GM18519 (cell line): ENCODE measurements at regions not wholly inside any gene's neighbourhood (a gene's known extent, or its start where the extent isn't known, plus 50 kb on each side); places are given as distances from the start of the nearest gene placed in this dataset.

Experiments
- ATAC-seq: cut with Tn5 transposase; IDR thresholded peaks from one replicate; pipeline ENCODE4 v1.9.1; 2021; ENCODE audit warnings: mild to moderate bottlenecking, moderate library complexity; ENCODE audit not compliant: unreplicated experiment, low FRiP score

DNA sequence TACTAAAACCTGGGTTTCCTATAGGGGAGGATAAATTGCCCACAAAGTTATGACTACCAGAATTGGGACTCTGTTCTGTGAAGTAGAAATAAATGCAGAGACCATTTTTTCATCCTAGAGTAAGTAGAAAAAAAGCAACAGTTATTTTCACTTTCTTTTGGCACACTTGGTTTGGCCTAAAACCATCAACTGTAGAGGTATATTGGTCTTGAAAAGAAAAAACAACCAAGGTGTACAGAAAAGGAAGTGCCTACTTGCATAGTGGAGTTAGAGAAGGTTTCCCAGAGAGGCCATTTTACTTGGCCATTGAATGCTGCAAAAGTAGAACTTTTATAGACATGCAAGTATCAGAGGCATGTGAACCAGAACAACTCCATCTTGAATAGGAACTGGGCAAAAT, 89.4 kb upstream of the TACR1 start:
- ATAC-seq = no peak

DNA sequence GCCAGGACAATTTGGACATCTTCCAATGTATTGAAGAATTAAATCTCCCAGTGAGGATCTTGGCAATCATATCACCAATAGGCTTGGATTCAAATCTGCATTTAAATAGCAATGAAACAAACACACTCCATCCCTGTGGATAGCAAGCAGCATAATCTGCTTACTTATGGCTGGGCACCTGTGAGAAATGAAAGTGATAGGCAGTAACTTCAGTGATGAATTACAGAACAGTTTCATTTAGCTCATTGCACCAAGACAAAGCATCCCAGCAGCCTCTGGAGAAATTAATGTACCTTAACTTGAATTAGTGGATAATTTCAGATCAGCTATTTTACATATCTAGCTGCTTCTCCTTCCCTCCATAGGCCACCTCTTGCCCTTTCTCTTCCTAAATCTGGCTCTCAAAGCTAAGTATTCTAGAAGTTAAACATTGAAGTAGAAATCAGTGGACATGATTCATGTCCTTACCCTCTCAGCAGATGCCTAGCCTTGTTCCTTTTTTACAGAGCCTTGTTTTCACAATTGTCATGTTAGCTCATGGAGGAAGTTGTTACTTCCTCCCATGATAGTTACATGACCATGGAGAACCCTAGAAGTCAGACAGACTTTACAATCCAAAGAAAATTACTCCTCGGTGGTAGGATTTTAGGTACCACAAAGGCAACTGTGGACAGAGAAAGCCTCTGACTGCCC, 88.5 kb upstream of the TACR1 start:
- ATAC-seq = no peak

DNA sequence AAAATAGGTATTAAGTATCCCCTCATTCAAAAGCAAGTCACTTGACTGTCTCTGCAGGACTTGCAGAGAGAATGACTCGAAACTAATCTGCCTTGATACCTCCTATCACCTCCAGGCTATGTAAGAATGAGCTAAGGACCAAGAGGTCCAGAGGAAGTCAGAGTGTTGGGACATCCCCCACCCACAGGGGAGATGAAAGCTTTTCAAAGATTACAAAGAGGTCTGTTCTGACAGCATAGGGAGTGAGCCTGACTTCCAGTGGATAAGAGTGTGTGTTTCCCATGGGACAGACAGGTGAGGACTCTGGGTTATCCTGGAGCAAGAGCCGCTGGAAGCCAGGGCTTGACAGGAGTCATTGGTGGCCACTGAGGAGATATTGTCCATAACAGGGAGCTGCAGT, 85.0 kb upstream of the TACR1 start:
- no peak for ATAC-seq

DNA sequence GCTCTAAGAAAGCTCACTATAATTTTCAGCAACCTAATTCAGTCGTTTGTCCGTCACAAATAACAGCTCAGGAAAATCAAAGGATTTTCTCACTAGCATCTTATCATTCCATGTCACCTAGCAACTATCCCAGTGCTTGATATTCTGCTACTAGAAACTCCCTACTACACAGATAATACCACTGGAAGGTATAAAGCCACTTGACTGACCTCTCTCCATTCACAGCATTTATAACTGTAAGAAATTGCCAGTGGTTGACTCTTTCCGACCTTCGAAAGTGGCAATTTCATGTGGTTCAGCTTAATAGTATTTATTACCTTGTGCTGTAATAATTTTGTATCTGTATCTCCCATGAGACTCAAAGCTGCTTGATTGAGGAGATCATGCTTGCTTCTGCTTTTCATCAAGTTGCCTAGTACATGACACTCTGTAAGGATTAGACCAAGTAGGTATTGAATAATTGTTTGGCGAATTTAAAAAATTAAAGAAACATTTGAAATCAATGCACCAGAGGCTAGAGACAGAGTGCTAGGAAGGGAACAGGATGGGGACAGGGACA, 79.6 kb upstream of the TACR1 start:
- no peak for ATAC-seq

DNA sequence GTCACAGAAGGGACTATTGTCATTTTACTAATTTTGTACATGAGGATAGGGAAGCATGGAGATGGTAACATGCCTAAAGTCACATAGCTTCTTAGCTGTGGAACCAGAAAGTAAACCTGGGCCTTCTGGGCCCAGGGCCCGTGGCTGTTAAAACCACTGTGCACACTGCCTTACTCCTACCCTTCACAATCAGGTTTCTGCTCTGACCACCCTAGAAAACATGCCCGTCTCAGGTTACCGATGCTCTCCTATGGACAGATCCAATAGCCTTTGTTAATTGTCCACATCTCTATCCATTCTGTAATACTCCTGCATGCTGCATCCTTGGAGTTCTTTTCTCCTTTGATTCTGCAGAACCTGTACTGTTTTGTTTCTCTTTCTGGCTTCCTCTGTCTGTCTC, 79.0 kb upstream of the TACR1 start:
- ATAC-seq = no peak

DNA sequence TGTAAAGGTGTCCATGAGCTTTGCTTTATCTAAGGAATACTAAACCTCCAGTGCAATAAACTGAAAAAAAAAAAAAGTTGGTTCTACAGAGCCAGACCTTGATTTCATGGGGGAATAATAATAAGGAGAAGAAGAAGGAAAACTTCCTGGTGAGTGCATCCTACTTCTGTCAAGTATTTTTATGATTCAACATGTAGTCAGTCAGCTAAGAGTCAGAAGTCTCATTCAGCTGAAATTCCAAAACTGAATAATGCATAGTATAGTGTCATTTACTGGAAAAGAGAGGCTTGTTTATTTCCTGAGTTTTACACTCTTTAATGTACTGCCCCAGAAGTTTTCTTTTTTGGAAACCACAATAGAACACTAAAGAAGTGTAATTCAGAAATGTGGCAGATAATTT, 77.8 kb upstream of the TACR1 start:
- no peak for ATAC-seq

DNA sequence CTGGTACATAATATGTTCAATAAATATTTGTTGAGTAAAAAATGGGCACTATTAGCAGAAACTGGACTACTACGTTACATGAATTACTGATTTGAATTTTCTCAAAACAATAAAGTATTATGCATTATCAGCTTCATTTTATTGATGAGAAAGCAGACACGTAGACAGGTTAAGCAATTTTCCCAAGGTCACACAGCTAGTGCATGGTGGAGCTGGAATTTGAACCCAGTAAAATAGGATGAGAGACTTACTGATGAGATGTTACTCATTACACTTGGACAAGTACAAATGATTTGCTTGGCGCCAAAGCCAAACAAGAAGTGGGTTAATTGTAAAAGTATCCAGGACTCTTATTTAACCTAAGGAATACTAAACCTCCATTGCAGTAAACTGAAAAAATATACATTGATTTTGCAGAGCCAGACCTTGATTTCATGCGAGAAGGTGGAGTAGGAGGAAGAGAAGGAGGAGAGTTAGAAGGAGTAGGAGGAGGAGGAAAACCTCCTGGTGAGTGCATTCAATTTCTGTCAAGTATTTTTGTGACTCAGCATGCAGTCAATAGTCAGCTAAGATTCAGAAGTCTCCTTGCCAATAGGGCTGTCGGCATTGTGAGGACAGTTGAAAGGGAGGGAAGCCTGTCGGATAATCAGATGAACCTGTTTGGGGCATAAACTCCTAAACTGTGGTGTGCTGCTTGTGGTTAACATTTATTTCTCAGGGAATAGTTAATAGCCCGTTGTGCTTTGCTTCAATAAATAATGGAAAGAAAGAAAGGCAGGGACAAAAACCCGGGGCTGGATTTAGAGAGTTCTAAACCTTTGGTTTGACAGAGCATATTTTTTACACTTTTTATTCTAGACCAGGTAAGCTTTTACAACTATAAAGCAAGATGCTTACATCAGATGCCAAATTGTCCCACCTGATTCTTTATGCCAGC, 77.0 kb upstream of the TACR1 start:
- no peak for ATAC-seq

DNA sequence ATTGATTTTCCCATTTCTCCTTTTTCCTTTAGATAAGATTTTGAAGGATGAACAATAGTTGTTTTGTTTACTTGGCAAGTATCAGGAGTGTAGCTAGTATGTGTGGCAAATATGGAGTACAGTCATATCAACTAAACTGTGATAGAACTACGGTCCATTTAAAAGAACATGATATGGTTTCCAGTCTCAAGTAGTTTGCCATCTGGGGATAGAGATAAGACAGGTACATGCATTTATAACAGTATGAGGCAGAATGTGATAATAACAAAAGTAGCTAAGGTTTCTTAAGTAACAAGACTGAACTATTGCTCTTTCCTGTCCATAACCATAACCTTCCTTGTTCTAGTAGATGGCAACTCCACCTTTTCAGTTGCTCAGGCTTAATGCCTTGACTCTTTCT, 75.6 kb upstream of the TACR1 start:
- no peak for ATAC-seq

DNA sequence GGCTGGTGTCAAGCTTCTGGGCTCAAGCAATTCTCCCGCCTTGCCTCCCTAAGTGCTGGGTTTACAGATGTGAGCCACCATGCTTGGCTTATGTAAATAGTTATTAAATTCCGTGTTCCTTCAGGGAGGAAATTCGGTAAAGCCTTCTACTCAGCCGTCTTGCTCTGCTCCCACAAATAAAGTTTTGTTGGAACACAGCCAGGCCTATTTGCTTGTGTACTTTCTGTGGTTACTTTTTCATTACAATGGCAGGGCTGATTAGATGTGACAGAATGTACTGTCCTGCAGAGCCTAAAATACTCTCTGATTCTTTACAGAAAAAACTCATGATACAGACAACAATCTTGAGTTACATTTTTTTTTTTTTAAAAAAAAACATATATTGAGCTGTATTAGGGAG, 68.8 kb upstream of the TACR1 start:
- no peak for ATAC-seq

DNA sequence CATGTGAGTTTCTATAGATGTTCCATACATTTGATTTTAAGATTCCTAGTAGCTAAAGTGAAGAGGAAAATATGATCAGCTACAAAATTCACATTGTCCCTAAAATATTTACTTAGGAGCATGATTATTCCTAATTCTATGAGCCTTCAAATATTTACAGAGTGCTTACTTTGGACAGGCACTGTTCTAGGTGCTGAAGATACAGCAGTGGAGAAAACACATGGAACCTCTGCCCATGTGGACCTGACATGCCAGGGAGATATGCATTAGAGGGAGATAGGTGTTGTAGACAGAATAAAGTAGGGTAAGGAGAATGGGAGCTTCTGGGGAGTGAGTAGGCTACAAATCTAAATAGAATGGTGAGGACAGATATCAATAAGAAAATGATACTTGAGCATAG, 62.6 kb upstream of the TACR1 start:
- ATAC-seq = no peak

DNA sequence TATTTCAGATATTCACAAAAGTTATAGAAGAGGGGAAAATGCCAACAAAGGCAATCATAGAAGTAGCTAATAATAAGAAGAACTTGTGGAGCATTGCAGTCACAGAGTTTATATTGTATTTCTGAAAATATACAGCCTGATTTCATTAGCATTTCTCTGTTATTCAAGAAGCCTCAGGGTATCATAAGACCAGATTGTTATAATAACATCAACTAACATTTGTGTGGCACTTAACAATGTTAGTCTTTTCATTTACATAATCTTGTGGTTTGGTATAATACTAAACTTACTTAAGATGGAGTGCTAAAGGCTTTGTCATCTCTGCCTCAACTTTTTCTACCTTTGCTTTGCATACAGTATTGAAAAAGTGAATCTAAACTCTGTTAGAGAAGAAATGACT, 61.6 kb upstream of the TACR1 start:
- no peak for ATAC-seq

DNA sequence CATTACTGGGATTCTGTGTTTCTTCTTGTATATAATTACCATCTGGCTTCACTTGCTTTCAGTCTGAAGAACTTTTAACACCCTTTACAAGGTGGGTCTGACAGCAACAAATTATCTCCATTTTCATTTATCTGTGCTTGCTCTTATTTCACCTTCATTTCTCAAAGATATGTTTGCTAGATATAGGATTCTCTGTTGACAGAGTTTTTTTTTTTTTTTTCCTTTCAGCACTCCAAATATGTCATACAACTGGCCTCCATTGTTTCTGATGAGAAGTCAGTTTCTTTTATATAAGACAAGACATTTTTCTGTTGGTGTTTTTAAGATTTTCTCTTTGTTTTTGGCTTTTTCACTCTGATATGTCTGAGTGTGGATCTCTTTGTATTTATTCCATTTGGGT, 59.3 kb upstream of the TACR1 start:
- no peak for ATAC-seq

DNA sequence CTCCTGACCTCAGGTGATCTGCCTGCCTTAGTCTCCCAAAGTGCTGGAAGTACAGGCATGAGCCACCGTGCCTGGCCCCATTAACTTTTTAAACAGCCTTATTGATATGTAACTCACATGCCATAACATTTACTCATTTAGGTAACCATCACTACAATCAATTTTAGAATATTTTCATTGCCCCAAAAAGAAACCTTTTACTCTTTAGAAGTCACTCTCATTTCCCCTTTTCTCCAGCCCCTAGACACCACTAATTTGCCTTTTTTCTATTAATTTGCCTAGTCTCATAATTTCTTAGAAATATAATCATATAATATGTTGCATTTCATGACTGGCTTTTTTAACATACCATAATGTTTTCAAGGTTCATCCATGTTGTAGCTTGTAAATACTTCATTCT, 57.2 kb upstream of the TACR1 start:
- no peak for ATAC-seq

DNA sequence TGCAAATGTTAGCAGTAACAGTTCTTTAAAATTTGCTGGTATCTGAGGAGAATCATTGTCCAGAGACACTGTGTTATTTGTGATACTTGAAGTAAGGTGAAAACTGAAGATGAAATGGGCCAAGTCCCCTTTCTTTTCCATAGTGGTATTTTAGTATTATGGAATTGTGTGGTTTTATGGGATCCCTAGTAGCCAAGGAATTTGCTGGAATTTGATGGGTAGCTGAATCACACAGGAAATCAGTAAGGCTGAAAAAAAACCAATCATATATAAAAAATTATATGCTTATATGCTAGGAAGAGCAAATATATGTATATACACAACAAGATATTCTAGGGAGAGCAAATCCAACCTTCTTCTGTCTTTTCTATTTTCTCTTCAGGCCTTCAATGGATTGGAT, 54.2 kb upstream of the TACR1 start:
- ATAC-seq = no peak

DNA sequence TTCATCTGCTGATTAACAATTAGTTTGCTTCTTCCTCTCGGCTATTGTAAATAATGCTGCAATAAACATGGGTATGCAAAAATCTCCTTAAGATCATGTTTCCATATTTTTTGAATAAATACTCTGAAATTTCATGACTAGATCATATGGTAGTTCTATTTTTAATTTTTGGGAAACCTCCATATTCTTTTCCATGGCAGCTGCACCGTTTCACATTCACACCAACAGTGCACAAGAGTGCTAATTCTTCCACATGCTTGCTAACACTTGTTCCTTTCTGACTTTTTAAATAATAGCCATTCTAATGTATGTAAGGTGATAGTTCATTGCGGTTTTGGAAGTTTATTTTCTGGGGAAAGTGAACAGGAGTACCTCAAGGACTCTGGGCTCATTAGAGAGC, 52.6 kb upstream of the TACR1 start:
- no peak for ATAC-seq
